A549 (cell line): ENCODE measurements at regions not wholly inside any gene's neighbourhood (a gene's known extent, or its start where the extent isn't known, plus 50 kb on each side); places are given as distances from the start of the nearest gene placed in this dataset.

ENCODE experiments used
- ATAC-seq, 2 experiments: fragments of 200-7000 bp in 1 of 2; fragments of >200 bp in 1 of 2; cut with Nextera tagmentation in 1 of 2; cut with Tn5 transposase in 1 of 2; 3 replicates each; pipeline versions ENCODE4 v1.8.0 to v1.9.1; 2018 to 2020; ENCODE audit warnings: mild to moderate bottlenecking in 1 of 2, moderate library complexity in 1 of 2
- CTCF ChIA-PET: fragments of 300-600 bp; sonication (Branson Sonifier 250); formaldehyde crosslinking; extraction: SDS; loops from one replicate; lab custom pipeline; 2021; ENCODE audit warnings: antibody characterized with exemption, inconsistent platforms; lab: Yijun Ruan, JAX
- POLR2A ChIA-PET: fragments of 350-600 bp; formaldehyde crosslinking; extraction: SDS; loops from one replicate; lab custom pipeline; 2021; ENCODE audit warnings: antibody characterized with exemption, inconsistent platforms; lab: Yijun Ruan, JAX
- DNase-seq, 2 experiments: peaks; one replicate each; pipeline versions ENCODE4 v3.0.0 to v3.0.0-alpha.2; 2011 to 2016; ENCODE audit warnings: low read depth in 1 of 2, low spot score in 1 of 2
- FAIRE-seq: peaks from 2 replicates; lab custom pipeline; 2011; peaks lifted over from hg19 to GRCh38; lab: Jason Lieb, UNC
- H3K27ac ChIP-seq, 2 experiments: fragments of >200 bp; sonication (Bioruptor Twin); formaldehyde crosslinking; 3 replicates each; pipeline ENCODE4 v1.5.1; 2016 to 2017
- H3K4me1 ChIP-seq: fragments of >200 bp; sonication (Bioruptor Twin); formaldehyde crosslinking; 3 replicates; pipeline ENCODE4 v1.6.1; 2016
- H3K4me2 ChIP-seq: fragments of >200 bp; sonication (Bioruptor Twin); formaldehyde crosslinking; 3 replicates; pipeline ENCODE4 v1.6.1; 2016
- H3K4me3 ChIP-seq: fragments of >200 bp; sonication (Bioruptor Twin); formaldehyde crosslinking; 3 replicates; pipeline ENCODE4 v1.5.1; 2016
- H3K9me3 ChIP-seq: fragments of >200 bp; sonication (Bioruptor Twin); formaldehyde crosslinking; 3 replicates; pipeline ENCODE4 v1.6.1; 2016
- BHLHE40 ChIP-seq: IDR thresholded peaks from 2 replicates; pipeline ENCODE4 v1.6.1; 2012; ENCODE audit warnings: low read depth, low read length, inconsistent platforms
- CBX2 ChIP-seq: fragments of 200-600 bp; sonication (generic); IDR thresholded peaks from 2 replicates; pipeline ENCODE4 v1.6.1; 2016; ENCODE audit warnings: low read depth, mild to moderate bottlenecking, borderline replicate concordance
- EP300 ChIP-seq, 2 experiments: fragments of >200 bp; sonication (Bioruptor Twin); formaldehyde crosslinking; IDR thresholded peaks; 2 replicates in 1 of 2; 3 replicates in 1 of 2; pipeline ENCODE4 v1.6.1; 2016 to 2017
- ESRRA ChIP-seq: fragments of 150-350 bp; IDR thresholded peaks from 2 replicates; pipeline ENCODE4 v1.6.1; 2014; ENCODE audit warnings: mild to moderate bottlenecking, low read length, borderline replicate concordance
- FOSB ChIP-seq: fragments of 250-450 bp; sonication (Bioruptor Pico); IDR thresholded peaks from 2 replicates; pipeline ENCODE4 v1.5.0; 2020; ENCODE audit warnings: mild to moderate bottlenecking, moderate library complexity
- GATA3 ChIP-seq: IDR thresholded peaks from 2 replicates; pipeline ENCODE4 v1.6.1; 2012; ENCODE audit warnings: borderline replicate concordance
- JUNB ChIP-seq: fragments of >200 bp; sonication (Bioruptor Twin); formaldehyde crosslinking; IDR thresholded peaks from 2 replicates; pipeline ENCODE4 v1.6.1; 2016
- MAFK ChIP-seq: fragments of 450-650 bp; IDR thresholded peaks from 2 replicates; pipeline ENCODE4 v1.6.1; 2014; ENCODE audit not compliant: partially characterized antibody
- NFE2L2 ChIP-seq: fragments of 150-350 bp; conservative IDR thresholded peaks from 2 replicates; pipeline ENCODE4 v1.6.1; 2014; ENCODE audit warnings: low read length
- POLR2AphosphoS2 ChIP-seq: conservative IDR thresholded peaks from 2 replicates; pipeline ENCODE4 v1.6.1; 2012; ENCODE audit warnings: low read length, improper control_type of control experiment, inconsistent platforms
- TP53 ChIP-seq: fragments of 250-450 bp; sonication (Bioruptor Pico); IDR thresholded peaks from 2 replicates; pipeline ENCODE4 v1.5.0; 2021; ENCODE audit warnings: mild to moderate bottlenecking, moderate library complexity
- WGBS: methylation state at CpG from one replicate; pipeline ENCODE4 v1.1.6; 2017; ENCODE audit errors: missing lambda C conversion rate; 5-methylcytosine and 5-hydroxymethylcytosine counted together
- TF ChIP-seq, protein P1 (sequence below): fragments of >200 bp; sonication (Bioruptor Twin); formaldehyde crosslinking; IDR thresholded peaks from 3 replicates; pipeline ENCODE4 v1.6.1; 2016
- TF ChIP-seq, protein P2 (sequence below): fragments of >200 bp; sonication (Bioruptor Twin); formaldehyde crosslinking; IDR thresholded peaks from 3 replicates; pipeline ENCODE4 v1.5.1; 2016
- TF ChIP-seq, protein P3 (sequence below): IDR thresholded peaks from 2 replicates; pipeline ENCODE4 v1.6.1; 2012

DNA sequence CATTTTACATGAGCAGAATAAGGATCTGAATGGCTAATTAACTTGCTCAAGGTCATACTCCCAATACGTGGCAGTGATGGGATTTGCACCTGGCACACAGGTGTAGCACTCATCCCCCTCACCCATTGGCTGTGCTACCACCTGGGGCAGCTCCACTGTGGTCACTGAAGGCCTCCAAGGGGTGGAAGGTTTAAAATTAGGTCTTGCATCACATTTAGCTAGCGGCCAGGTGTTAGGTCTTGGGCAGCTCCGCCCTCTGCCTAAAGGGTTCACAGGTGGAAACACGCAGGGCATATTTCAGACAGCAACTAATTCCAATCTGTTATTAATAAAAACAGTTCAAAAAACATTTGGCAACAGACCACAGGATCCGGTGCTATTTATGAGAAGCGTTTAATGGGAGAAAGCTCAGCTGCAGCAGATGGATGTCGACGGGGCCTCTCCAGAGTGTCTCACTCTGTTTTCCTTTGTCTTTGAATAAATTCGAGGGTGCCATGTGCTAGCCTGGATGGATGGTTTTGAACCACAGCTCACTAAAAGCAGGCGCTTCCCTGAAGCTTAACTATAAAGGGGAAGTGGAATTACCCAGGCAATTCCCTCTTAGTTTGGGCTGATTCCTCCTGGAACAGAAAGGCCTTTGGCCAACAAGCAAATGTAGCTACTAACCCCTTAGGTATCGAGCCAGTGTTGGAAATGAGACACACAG lies 1017.6 kb downstream of the TYW1 start (continued):
- TF ChIP-seq EP300 (IDR thresholded peaks at IDR 0.05): no peak
- no peak for TF ChIP-seq FOSB (CRISPR knock-in tag)
- no peak for TF ChIP-seq POLR2AphosphoS2

GRCh38 chr7:68015122-68015977 lies 1018.7 kb downstream of the TYW1 start:
- DNase-seq (peak in 1 of 2 experiments; percentile 20), FAIRE-seq (no peak), ATAC-seq (no peak)
- Histone ChIP-seq H3K9me3 (peaks cover 5% of the 10 kb centered on the region; the same call in 2 of the 3 replicates), H3K4me2 (peak overlapping the region; percentile 27), H3K4me1 (peaks cover 6% of the 10 kb centered on the region), H3K4me3 (no peak overlapping the region), H3K27ac (no peak overlapping the region)
- WGBS: 38% methylated on average over 5 of the region's 5 CpGs
- POLR2A ChIA-PET: no interaction called here
- TF ChIP-seq JUNB (no peak), GATA3 (peak; percentile 57; the same call in 1 of the 2 replicates)
- CTCF ChIA-PET: no interaction called here

GRCh38 chr7:68015978-68016532 lies 1019.4 kb downstream of the TYW1 start:
- no peak for FAIRE-seq
- peak overlapping the region; percentile 27; the same call in 2 of the 3 replicates for H3K4me2 ChIP-seq
- no peak for DNase-seq
- peaks cover 5% of the 10 kb centered on the region; the same call in 2 of the 3 replicates for H3K9me3 ChIP-seq
- H3K4me3 ChIP-seq: no peak overlapping the region
- no peak overlapping the region for H3K27ac ChIP-seq
- ChIA-PET POLR2A (no interaction called here), CTCF (no interaction called here)
- TF ChIP-seq, protein P1, sequence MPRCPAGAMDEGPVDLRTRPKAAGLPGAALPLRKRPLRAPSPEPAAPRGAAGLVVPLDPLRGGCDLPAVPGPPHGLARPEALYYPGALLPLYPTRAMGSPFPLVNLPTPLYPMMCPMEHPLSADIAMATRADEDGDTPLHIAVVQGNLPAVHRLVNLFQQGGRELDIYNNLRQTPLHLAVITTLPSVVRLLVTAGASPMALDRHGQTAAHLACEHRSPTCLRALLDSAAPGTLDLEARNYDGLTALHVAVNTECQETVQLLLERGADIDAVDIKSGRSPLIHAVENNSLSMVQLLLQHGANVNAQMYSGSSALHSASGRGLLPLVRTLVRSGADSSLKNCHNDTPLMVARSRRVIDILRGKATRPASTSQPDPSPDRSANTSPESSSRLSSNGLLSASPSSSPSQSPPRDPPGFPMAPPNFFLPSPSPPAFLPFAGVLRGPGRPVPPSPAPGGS: no peak
- no peak for TF ChIP-seq NFE2L2
- TF ChIP-seq TP53: no peak
- no peak for TF ChIP-seq CBX2
- TF ChIP-seq, protein P2, sequence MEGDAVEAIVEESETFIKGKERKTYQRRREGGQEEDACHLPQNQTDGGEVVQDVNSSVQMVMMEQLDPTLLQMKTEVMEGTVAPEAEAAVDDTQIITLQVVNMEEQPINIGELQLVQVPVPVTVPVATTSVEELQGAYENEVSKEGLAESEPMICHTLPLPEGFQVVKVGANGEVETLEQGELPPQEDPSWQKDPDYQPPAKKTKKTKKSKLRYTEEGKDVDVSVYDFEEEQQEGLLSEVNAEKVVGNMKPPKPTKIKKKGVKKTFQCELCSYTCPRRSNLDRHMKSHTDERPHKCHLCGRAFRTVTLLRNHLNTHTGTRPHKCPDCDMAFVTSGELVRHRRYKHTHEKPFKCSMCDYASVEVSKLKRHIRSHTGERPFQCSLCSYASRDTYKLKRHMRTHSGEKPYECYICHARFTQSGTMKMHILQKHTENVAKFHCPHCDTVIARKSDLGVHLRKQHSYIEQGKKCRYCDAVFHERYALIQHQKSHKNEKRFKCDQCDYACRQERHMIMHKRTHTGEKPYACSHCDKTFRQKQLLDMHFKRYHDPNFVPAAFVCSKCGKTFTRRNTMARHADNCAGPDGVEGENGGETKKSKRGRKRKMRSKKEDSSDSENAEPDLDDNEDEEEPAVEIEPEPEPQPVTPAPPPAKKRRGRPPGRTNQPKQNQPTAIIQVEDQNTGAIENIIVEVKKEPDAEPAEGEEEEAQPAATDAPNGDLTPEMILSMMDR: no peak
- TF ChIP-seq ESRRA: no peak
- no peak for TF ChIP-seq BHLHE40
- peaks cover 6% of the 10 kb centered on the region for H3K4me1 ChIP-seq
- no peak for ATAC-seq
- WGBS: 29% methylated on average over 2 of the region's 2 CpGs

GRCh38 chr7:68020102-68020501 lies 1023.5 kb downstream of the TYW1 start:
- H3K9me3 ChIP-seq: peaks cover 2% of the 10 kb centered on the region; the same call in 2 of the 3 replicates
- FAIRE-seq (no peak), DNase-seq (no peak)
- H3K4me1 ChIP-seq: peaks cover 5% of the 10 kb centered on the region
- no peak overlapping the region for H3K27ac ChIP-seq
- CTCF ChIA-PET: interaction anchor here (0.7 kb wide), 1 partner anchor 10 kb away, joined by 4 read pairs; no protein-coding TSS in a partner anchor
- TF ChIP-seq, protein P3, sequence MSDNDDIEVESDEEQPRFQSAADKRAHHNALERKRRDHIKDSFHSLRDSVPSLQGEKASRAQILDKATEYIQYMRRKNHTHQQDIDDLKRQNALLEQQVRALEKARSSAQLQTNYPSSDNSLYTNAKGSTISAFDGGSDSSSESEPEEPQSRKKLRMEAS: no peak
- TF ChIP-seq MAFK: peak; percentile 40
- TF ChIP-seq, all 56 proteins: peak for 1
- no peak for ATAC-seq
- Histone ChIP-seq H3K4me2 (no peak overlapping the region), H3K4me3 (no peak overlapping the region)
- WGBS: 74% methylated on average over 3 of the region's 3 CpGs
- POLR2A ChIA-PET: no interaction called here
